ENCODE measurements at regions not wholly inside any gene's neighbourhood (a gene's known extent, or its start where the extent isn't known, plus 50 kb on each side); places are given as distances from the start of the nearest gene placed in this dataset.

DNA sequence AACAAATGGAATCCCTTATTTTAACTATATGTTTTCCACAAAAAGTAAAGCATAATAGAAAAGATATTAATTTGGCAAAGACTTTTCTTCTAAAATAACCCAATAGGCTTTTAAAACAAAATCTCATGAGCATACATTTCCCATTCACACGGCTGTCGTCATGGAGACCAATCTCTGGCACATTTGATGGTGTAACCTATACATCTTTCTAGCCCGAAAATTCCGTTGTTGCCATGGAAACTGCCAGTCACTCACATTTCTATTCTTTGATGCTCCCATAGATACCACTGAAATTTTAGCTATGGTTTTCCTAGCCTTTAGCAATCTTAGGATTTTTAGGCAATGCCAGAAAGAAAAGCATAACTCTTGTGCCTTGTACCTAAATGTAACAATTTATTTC lies 262.9 kb upstream of the TRPM3 start:
- no peaks in the 10 kb centered on the region for H3K4me1 ChIP-seq
- no peak for DNase-seq
- no peak for TF ChIP-seq POLR2A (IDR thresholded peaks at IDR 0.05)
- TF ChIP-seq, protein P1, sequence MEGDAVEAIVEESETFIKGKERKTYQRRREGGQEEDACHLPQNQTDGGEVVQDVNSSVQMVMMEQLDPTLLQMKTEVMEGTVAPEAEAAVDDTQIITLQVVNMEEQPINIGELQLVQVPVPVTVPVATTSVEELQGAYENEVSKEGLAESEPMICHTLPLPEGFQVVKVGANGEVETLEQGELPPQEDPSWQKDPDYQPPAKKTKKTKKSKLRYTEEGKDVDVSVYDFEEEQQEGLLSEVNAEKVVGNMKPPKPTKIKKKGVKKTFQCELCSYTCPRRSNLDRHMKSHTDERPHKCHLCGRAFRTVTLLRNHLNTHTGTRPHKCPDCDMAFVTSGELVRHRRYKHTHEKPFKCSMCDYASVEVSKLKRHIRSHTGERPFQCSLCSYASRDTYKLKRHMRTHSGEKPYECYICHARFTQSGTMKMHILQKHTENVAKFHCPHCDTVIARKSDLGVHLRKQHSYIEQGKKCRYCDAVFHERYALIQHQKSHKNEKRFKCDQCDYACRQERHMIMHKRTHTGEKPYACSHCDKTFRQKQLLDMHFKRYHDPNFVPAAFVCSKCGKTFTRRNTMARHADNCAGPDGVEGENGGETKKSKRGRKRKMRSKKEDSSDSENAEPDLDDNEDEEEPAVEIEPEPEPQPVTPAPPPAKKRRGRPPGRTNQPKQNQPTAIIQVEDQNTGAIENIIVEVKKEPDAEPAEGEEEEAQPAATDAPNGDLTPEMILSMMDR (IDR thresholded peaks at IDR 0.05): no peak
- TF ChIP-seq EP300 (IDR thresholded peaks at IDR 0.05): no peak
- H3K27me3 ChIP-seq: no peaks in the 10 kb centered on the region
- intact Hi-C loops (cut with DNase I): no loop called here
- H3K4me3 ChIP-seq: no peak overlapping the region
- 89 to 91% methylated on average over 4 of the region's 4 CpGs for whole genome bisulfite sequencing, 2 donors
- H3K9me3 ChIP-seq: no peaks in the 10 kb centered on the region
- H3K36me3 ChIP-seq: no peaks in the 10 kb centered on the region
- no peak overlapping the region for H3K27ac ChIP-seq

- Histone ChIP-seq H3K4me3 (no peak overlapping the region), H3K27ac (no peak overlapping the region), H3K27me3 (no peaks in the 10 kb centered on the region), H3K9me3 (no peaks in the 10 kb centered on the region), H3K36me3 (no peaks in the 10 kb centered on the region), H3K4me1 (no peaks in the 10 kb centered on the region)
- TF ChIP-seq POLR2AphosphoS5 (IDR thresholded peaks at IDR 0.05) (no peak), EP300 (IDR thresholded peaks at IDR 0.05) (no peak), POLR2A (IDR thresholded peaks at IDR 0.05) (no peak)
- TF ChIP-seq, protein P1 (IDR thresholded peaks at IDR 0.05): no peak
- no peak for DNase-seq
- intact Hi-C loops (cut with DNase I): no loop called here
These were observed 262.0 kb upstream of the TRPM3 start for GRCh38 chr9:71383308-71383940.

DNA sequence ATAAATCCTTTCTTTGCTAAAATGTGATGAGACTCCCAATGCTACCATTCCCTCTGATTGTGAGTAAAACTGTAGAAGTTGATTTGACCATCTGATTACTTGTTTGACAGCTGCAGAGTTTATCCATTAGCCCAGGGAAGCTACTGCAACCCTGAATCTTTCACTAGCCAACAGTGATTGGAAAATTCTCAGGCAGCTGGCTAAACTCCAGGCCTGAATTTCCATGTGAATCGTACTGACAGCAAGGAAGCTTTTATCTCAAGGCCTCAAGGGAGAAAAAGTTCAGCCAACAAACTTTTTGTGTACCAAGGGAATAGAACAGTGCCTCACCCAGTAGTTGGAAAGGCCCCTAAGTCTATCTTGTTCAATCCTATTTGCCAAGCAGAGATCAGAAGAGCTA lies 246.7 kb upstream of the TRPM3 start:
- intact Hi-C loops (cut with DNase I): no loop called here
- no peak for DNase-seq
- 8 to 32% methylated on average over 1 of the region's 1 CpG for WGBS, 2 donors

GRCh38 chr9:71364186-71364955 lies 242.9 kb upstream of the TRPM3 start:
- Histone ChIP-seq H3K27ac (no peak overlapping the region), H3K9me3 (no peaks in the 10 kb centered on the region), H3K4me3 (no peak overlapping the region), H3K36me3 (no peaks in the 10 kb centered on the region), H3K4me1 (no peaks in the 10 kb centered on the region), H3K27me3 (no peaks in the 10 kb centered on the region)
- no peak for DNase-seq
- 92 to 96% methylated on average over 2 of the region's 2 CpGs for WGBS, 2 donors
- intact Hi-C loops (cut with DNase I): no loop called here
- no peak for TF ChIP-seq EP300 (IDR thresholded peaks at IDR 0.05)
- TF ChIP-seq POLR2AphosphoS5 (IDR thresholded peaks at IDR 0.05): no peak
- no peak for TF ChIP-seq POLR2A (IDR thresholded peaks at IDR 0.05)
- TF ChIP-seq, protein P1 (IDR thresholded peaks at IDR 0.05): no peak

More for the DNA sequence above, 246.7 kb upstream of the TRPM3 start:
- H3K4me3 ChIP-seq: no peak overlapping the region
- no peaks in the 10 kb centered on the region for H3K9me3 ChIP-seq
- H3K36me3 ChIP-seq: no peaks in the 10 kb centered on the region
- H3K27me3 ChIP-seq: no peaks in the 10 kb centered on the region
- no peaks in the 10 kb centered on the region for H3K4me1 ChIP-seq
- TF ChIP-seq EP300 (IDR thresholded peaks at IDR 0.05) (no peak), POLR2AphosphoS5 (IDR thresholded peaks at IDR 0.05) (no peak), POLR2A (IDR thresholded peaks at IDR 0.05) (no peak)
- TF ChIP-seq, protein P1 (IDR thresholded peaks at IDR 0.05): no peak
- no peak overlapping the region for H3K27ac ChIP-seq

All from sigmoid colon (tissue), 6 donors.